PC-3 (cell line): ENCODE measurements at regions not wholly inside any gene's neighbourhood (a gene's known extent, or its start where the extent isn't known, plus 50 kb on each side); places are given as distances from the start of the nearest gene placed in this dataset.

Experiments
- ATAC-seq: fragments of 200-7000 bp; cut with Tn5 transposase; 2 replicates; pipeline ENCODE4 v1.9.1; 2020; ENCODE audit warnings: mild to moderate bottlenecking, moderate library complexity
- BruUV-seq: library from RNA; stranded (reverse); fragments of 400-500 nt; replicated peaks from 2 replicates; lab custom pipeline; 2021; lab: Mats Ljungman, UMichigan
- CTCF ChIA-PET: fragments of 300-600 bp; sonication (Branson Sonifier 250); formaldehyde crosslinking; loops from one replicate; lab custom pipeline; 2022; ENCODE audit warnings: antibody characterized with exemption; lab: Charles Lee
- POLR2A ChIA-PET: fragments of 300-600 bp; sonication (Branson Sonifier 250); formaldehyde crosslinking; loops from one replicate; lab custom pipeline; 2022; ENCODE audit warnings: antibody characterized with exemption; ENCODE audit not compliant: unreplicated experiment; lab: Charles Lee
- DNase-seq: peaks from one replicate; pipeline ENCODE4 v3.0.0-alpha.2; 2015
- H2AFZ ChIP-seq: fragments of 300-600 bp; sonication (generic); 2 replicates; pipeline ENCODE4 v1.6.0; 2016; ENCODE audit warnings: antibody characterized with exemption, low read length
- H3F3A ChIP-seq: fragments of 300-600 bp; sonication (generic); one replicate; pipeline ENCODE4 v1.6.0; 2017; ENCODE audit warnings: antibody characterized with exemption, low read length, control low read depth, mild to moderate bottlenecking; ENCODE audit not compliant: unreplicated experiment
- H3K27ac ChIP-seq: fragments of 300-600 bp; sonication (generic); 2 replicates; pipeline ENCODE4 v1.5.1; 2016; ENCODE audit warnings: mild to moderate bottlenecking, low read length
- H3K27me3 ChIP-seq: fragments of 300-600 bp; sonication (generic); 2 replicates; pipeline ENCODE4 v1.6.1; 2016; ENCODE audit warnings: low read length, mixed read lengths
- H3K36me3 ChIP-seq: fragments of 300-600 bp; sonication (generic); 2 replicates; pipeline ENCODE4 v1.6.1; 2016; ENCODE audit warnings: low read depth, mixed run types, low read length, mixed read lengths
- H3K4me1 ChIP-seq: fragments of 300-600 bp; sonication (generic); 2 replicates; pipeline ENCODE4 v1.5.1; 2016; ENCODE audit warnings: low read length; ENCODE audit not compliant: insufficient read depth
- H3K4me2 ChIP-seq: fragments of 300-600 bp; sonication (generic); 2 replicates; pipeline ENCODE4 v1.6.0; 2016; ENCODE audit warnings: low read length
- H3K4me3 ChIP-seq: fragments of 300-600 bp; sonication (generic); 2 replicates; pipeline ENCODE4 v1.5.1; 2016; ENCODE audit warnings: mild to moderate bottlenecking, low read length, mixed read lengths
- H3K79me2 ChIP-seq: fragments of 300-600 bp; sonication (generic); 2 replicates; pipeline ENCODE4 v1.6.1; 2017; ENCODE audit warnings: low read length, mixed read lengths
- H3K9ac ChIP-seq: fragments of 300-600 bp; sonication (generic); 2 replicates; pipeline ENCODE4 v1.6.0; 2016; ENCODE audit warnings: mild to moderate bottlenecking, low read length
- H3K9me2 ChIP-seq: fragments of 300-600 bp; sonication (generic); replicated peaks from 2 replicates; pipeline ENCODE4 v1.6.1; 2016; ENCODE audit warnings: mixed run types, low read length, mixed read lengths
- H3K9me3 ChIP-seq: fragments of 300-600 bp; sonication (generic); 2 replicates; pipeline ENCODE4 v1.6.1; 2016; ENCODE audit warnings: low read length, mixed read lengths
- H4K20me1 ChIP-seq: fragments of 300-600 bp; sonication (generic); 2 replicates; pipeline ENCODE4 v1.6.1; 2016; ENCODE audit warnings: low read length, mixed read lengths
- EZH2 ChIP-seq: fragments of 300-600 bp; sonication (generic); IDR thresholded peaks from one replicate; pipeline ENCODE4 v1.6.1; 2017; ENCODE audit warnings: antibody characterized with exemption, mild to moderate bottlenecking, low read length; ENCODE audit not compliant: unreplicated experiment
- EZH2phosphoT487 ChIP-seq: fragments of 300-600 bp; sonication (generic); IDR thresholded peaks from 2 replicates; pipeline ENCODE4 v1.6.1; 2018; ENCODE audit warnings: mild to moderate bottlenecking, antibody characterized with exemption, low read length, borderline replicate concordance
- intact Hi-C: fragments of 100-400 bp; cut with micrococcal nuclease; formaldehyde crosslinking; loops from 2 replicates; pipeline ENCODE4 v1.9.0; 2023
- TF ChIP-seq, protein P1 (sequence below): fragments of 300-600 bp; sonication (generic); conservative IDR thresholded peaks from 2 replicates; pipeline ENCODE4 v1.5.1; 2017; ENCODE audit warnings: antibody characterized with exemption, low read depth, mild to moderate bottlenecking, low read length

DNA sequence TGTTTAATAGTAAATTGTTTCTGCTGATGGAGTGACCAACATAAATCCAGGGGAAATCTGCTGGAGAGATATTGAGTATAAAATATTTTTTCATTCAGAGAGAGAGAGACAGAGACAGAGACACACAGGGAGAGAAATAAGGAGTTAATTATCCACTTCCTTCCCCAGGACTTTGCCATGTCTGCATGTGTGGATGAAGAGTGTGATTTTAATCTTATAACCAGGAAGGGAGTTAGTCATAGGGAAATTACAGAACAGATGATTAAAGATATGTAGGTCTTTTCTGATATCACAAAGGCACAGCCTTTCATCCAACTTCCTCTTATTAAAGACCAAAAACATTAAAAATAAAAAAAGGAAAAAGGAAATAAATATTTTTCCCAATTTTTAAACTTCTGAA is 526.3 kb downstream of the SPRY1 start:
- CTCF ChIA-PET, result no interaction called here
- intact Hi-C loops, result no loop called here
- no peak for DNase-seq

DNA sequence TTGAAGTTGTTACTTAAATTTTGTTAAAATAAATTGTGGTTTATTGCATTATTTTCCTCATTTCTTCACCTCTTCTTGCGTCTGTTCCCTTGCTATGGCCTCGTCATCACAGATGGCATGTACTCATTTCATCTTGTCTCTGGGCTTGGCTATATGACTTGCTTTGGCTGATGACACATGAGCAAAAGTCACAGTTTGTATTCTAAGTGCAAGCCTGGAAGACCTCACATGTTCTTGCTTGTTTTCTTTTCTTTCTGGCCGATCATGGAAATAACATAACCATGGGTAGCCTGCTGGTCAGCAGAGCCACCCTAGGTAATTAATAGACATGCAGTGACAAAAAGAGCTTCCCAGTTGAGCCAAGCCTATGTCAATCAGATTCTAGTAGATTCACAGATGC is 527.9 kb downstream of the SPRY1 start:
- no peaks in the 10 kb centered on the region for H3F3A ChIP-seq
- H3K36me3 ChIP-seq, result no peaks in the 10 kb centered on the region
- no peaks in the 10 kb centered on the region for H3K9me3 ChIP-seq
- no peak for DNase-seq
- no TSS peak for BruUV-seq
- POLR2A ChIA-PET, result no interaction called here
- TF ChIP-seq, protein P1, sequence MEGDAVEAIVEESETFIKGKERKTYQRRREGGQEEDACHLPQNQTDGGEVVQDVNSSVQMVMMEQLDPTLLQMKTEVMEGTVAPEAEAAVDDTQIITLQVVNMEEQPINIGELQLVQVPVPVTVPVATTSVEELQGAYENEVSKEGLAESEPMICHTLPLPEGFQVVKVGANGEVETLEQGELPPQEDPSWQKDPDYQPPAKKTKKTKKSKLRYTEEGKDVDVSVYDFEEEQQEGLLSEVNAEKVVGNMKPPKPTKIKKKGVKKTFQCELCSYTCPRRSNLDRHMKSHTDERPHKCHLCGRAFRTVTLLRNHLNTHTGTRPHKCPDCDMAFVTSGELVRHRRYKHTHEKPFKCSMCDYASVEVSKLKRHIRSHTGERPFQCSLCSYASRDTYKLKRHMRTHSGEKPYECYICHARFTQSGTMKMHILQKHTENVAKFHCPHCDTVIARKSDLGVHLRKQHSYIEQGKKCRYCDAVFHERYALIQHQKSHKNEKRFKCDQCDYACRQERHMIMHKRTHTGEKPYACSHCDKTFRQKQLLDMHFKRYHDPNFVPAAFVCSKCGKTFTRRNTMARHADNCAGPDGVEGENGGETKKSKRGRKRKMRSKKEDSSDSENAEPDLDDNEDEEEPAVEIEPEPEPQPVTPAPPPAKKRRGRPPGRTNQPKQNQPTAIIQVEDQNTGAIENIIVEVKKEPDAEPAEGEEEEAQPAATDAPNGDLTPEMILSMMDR, result no peak
- TF ChIP-seq EZH2phosphoT487 (no peak), EZH2 (no peak)
- no peaks in the 10 kb centered on the region for H4K20me1 ChIP-seq
- H3K9ac ChIP-seq, result no peak overlapping the region
- H2AFZ ChIP-seq, result no peak overlapping the region
- no peaks in the 10 kb centered on the region for H3K4me1 ChIP-seq
- no peak overlapping the region for H3K27ac ChIP-seq
- ATAC-seq, result no peak
- H3K4me2 ChIP-seq, result no peak overlapping the region
- intact Hi-C loops, result no loop called here
- no peaks in the 10 kb centered on the region for H3K79me2 ChIP-seq
- no peak overlapping the region for H3K4me3 ChIP-seq
- CTCF ChIA-PET, result no interaction called here
- no peaks in the 10 kb centered on the region for H3K9me2 ChIP-seq
- H3K27me3 ChIP-seq, result no peaks in the 10 kb centered on the region

More for the DNA sequence above, 526.3 kb downstream of the SPRY1 start:
- Histone ChIP-seq H4K20me1 (no peaks in the 10 kb centered on the region), H3K27me3 (no peaks in the 10 kb centered on the region), H3K9me2 (no peaks in the 10 kb centered on the region), H3K4me3 (no peak overlapping the region), H3K9ac (no peak overlapping the region), H3K27ac (no peak overlapping the region), H2AFZ (no peak overlapping the region), H3K79me2 (no peaks in the 10 kb centered on the region), H3K9me3 (no peaks in the 10 kb centered on the region), H3K36me3 (no peaks in the 10 kb centered on the region), H3F3A (no peaks in the 10 kb centered on the region), H3K4me1 (no peaks in the 10 kb centered on the region), H3K4me2 (no peak overlapping the region)
- ATAC-seq, result no peak
- POLR2A ChIA-PET, result no interaction called here
- BruUV-seq, result no TSS peak
- TF ChIP-seq EZH2phosphoT487, result no peak
- TF ChIP-seq, protein P1, result no peak
- TF ChIP-seq EZH2, result no peak

DNA sequence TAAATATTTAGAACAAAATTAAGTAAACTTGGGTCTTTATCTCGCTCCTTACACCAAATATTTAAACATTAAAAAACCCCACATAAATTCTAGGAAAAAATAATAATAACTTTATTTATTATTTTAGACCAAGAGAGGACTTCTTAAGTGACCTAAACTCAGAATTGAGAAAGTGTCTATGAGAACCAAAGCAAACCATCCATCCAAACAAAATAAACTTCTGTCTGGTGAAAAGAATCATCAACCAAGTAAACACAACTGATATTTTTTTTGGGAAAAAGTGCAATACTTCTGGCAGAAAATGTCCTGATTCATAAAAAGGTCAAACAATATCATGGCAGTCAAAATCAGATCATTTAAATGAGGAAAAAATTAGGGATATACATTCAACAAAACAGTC is 533.0 kb downstream of the SPRY1 start:
- H2AFZ ChIP-seq, result no peak overlapping the region
- POLR2A ChIA-PET, result no interaction called here
- TF ChIP-seq EZH2 (no peak), EZH2phosphoT487 (no peak)
- TF ChIP-seq, protein P1, result no peak
- H3F3A ChIP-seq, result no peaks in the 10 kb centered on the region
- no peak overlapping the region for H3K4me2 ChIP-seq
- no peak for DNase-seq
- H3K9me2 ChIP-seq, result no peaks in the 10 kb centered on the region
- no peaks in the 10 kb centered on the region for H3K36me3 ChIP-seq
- H3K27me3 ChIP-seq, result no peaks in the 10 kb centered on the region
- no peak overlapping the region for H3K27ac ChIP-seq
- intact Hi-C loops, result no loop called here
- BruUV-seq, result no TSS peak
- ATAC-seq, result no peak
- CTCF ChIA-PET, result no interaction called here
- no peak overlapping the region for H3K9ac ChIP-seq
- no peaks in the 10 kb centered on the region for H3K4me1 ChIP-seq
- no peaks in the 10 kb centered on the region for H4K20me1 ChIP-seq
- H3K79me2 ChIP-seq, result no peaks in the 10 kb centered on the region
- H3K4me3 ChIP-seq, result no peak overlapping the region
- no peaks in the 10 kb centered on the region for H3K9me3 ChIP-seq
